DOHH2 (cell line): ENCODE measurements at regions not wholly inside any gene's neighbourhood (a gene's known extent, or its start where the extent isn't known, plus 50 kb on each side); places are given as distances from the start of the nearest gene placed in this dataset.

Experiments used
- H3F3A ChIP-seq: fragments of 200-600 bp; sonication (generic), shearing (Covaris generic); 2 replicates; pipeline ENCODE4 v1.6.0; 2016; ENCODE audit warnings: antibody characterized with exemption, mild to moderate bottlenecking; ENCODE audit not compliant: control insufficient read depth, insufficient read depth
- H3K27ac ChIP-seq: fragments of 200-600 bp; sonication (generic); 2 replicates; pipeline ENCODE4 v1.5.1; 2014; ENCODE audit warnings: low read depth, mild to moderate bottlenecking, low read length, moderate library complexity
- H3K27me3 ChIP-seq: fragments of 200-600 bp; sonication (generic); 2 replicates; pipeline ENCODE4 v1.6.1; 2014; ENCODE audit warnings: mild to moderate bottlenecking, low read length, mixed read lengths; ENCODE audit not compliant: control insufficient read depth
- H3K36me3 ChIP-seq: fragments of 200-600 bp; sonication (generic); 2 replicates; pipeline ENCODE4 v1.6.1; 2014; ENCODE audit warnings: mild to moderate bottlenecking, low read length, moderate library complexity, mixed read lengths; ENCODE audit not compliant: control insufficient read depth
- H3K4me1 ChIP-seq: fragments of 200-600 bp; sonication (generic); 2 replicates; pipeline ENCODE4 v1.6.1; 2014; ENCODE audit warnings: mild to moderate bottlenecking, low read length, mixed read lengths; ENCODE audit not compliant: control insufficient read depth
- H3K4me2 ChIP-seq: fragments of 200-600 bp; sonication (generic); 2 replicates; pipeline ENCODE4 v1.6.0; 2014; ENCODE audit warnings: mild to moderate bottlenecking, low read length, moderate library complexity
- H3K4me3 ChIP-seq: fragments of 200-600 bp; sonication (generic); 2 replicates; pipeline ENCODE4 v1.5.1; 2014; ENCODE audit warnings: mild to moderate bottlenecking, low read length, mixed read lengths
- H3K79me2 ChIP-seq: fragments of 200-600 bp; sonication (generic); 2 replicates; pipeline ENCODE4 v1.6.1; 2014; ENCODE audit warnings: mild to moderate bottlenecking, low read length, mixed read lengths; ENCODE audit not compliant: control insufficient read depth
- H3K9me2 ChIP-seq: fragments of 200-600 bp; sonication (generic); replicated peaks from 2 replicates; pipeline ENCODE4 v1.6.1; 2014; ENCODE audit warnings: mild to moderate bottlenecking, low read length, mixed read lengths; ENCODE audit not compliant: control insufficient read depth
- H3K9me3 ChIP-seq: fragments of 200-600 bp; sonication (generic); 2 replicates; pipeline ENCODE4 v1.6.1; 2014; ENCODE audit warnings: antibody characterized with exemption, low read length, mixed read lengths; ENCODE audit not compliant: control insufficient read depth, insufficient read depth
- H4K20me1 ChIP-seq: fragments of 200-600 bp; sonication (generic); 2 replicates; pipeline ENCODE4 v1.6.0; 2014; ENCODE audit warnings: low read depth, mild to moderate bottlenecking, antibody characterized with exemption, low read length, moderate library complexity; ENCODE audit not compliant: control insufficient read depth, insufficient read depth
- EZH2phosphoT487 ChIP-seq: fragments of 200-600 bp; sonication (generic); IDR thresholded peaks from 2 replicates; pipeline ENCODE4 v1.6.1; 2017; ENCODE audit warnings: borderline replicate concordance, mild to moderate bottlenecking, antibody characterized with exemption, low read length, moderate library complexity, mixed read lengths
- TF ChIP-seq, protein P1 (sequence below): fragments of 200-600 bp; sonication (generic); IDR thresholded peaks from one replicate; pipeline ENCODE4 v1.5.1; 2014; ENCODE audit warnings: antibody characterized with exemption, mild to moderate bottlenecking, low read depth, low read length; ENCODE audit not compliant: poor library complexity, severe bottlenecking

DNA sequence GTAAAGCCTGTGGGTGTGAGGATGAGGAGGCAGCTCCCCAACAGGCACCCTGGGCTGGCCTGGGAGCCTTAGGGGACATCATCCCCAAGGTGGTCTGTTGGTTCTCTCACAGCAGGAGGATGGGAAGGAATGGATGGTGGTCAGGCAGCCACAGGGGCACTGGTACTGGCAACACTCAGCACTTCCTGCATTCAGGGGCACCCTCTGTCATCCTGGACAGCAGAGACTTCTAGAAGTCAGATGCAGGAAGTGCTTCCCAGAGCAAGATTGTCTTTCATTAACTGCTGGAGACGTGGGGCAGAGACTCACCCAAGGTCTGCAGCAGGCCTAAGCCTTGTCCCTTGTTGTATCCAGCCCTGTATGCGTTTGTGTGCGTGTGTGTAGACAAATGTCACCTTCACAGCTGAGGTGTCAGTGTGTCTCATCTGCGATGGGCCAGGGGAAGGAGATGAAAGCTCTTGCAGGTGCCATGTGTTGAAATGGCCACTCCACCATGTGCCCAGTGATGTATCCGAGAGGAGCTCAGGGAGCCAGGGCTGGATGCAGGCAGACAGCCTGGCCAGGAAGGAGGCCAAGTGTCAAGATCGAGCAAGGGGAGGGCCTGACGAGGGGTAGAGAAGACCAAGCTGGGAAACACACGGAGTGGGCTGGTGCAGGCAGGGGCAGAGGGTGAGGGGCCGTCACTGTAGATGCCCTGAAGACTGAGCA, 85.1 kb downstream of the PITPNM2 start:
- Histone ChIP-seq H3K4me1 (peaks cover 8% of the 10 kb centered on the region), H3K36me3 (no peaks in the 10 kb centered on the region), H3K27me3 (peaks cover 3% of the 10 kb centered on the region; the same call in 1 of the 2 replicates), H3K9me2 (no peaks in the 10 kb centered on the region), H3K4me2 (no peak overlapping the region), H3K9me3 (no peaks in the 10 kb centered on the region), H3K79me2 (no peaks in the 10 kb centered on the region), H3F3A (no peaks in the 10 kb centered on the region), H3K27ac (no peak overlapping the region), H3K4me3 (no peak overlapping the region), H4K20me1 (no peaks in the 10 kb centered on the region)
- TF ChIP-seq EZH2phosphoT487 = no peak

- Histone ChIP-seq H3K9me3 (no peaks in the 10 kb centered on the region), H3K27me3 (no peaks in the 10 kb centered on the region), H3K4me1 (peaks cover 8% of the 10 kb centered on the region), H3K27ac (no peak overlapping the region), H3K4me3 (no peak overlapping the region), H4K20me1 (no peaks in the 10 kb centered on the region), H3F3A (no peaks in the 10 kb centered on the region), H3K79me2 (no peaks in the 10 kb centered on the region), H3K4me2 (no peak overlapping the region), H3K36me3 (no peaks in the 10 kb centered on the region), H3K9me2 (no peaks in the 10 kb centered on the region)
- no peak for TF ChIP-seq EZH2phosphoT487
- TF ChIP-seq, protein P1, sequence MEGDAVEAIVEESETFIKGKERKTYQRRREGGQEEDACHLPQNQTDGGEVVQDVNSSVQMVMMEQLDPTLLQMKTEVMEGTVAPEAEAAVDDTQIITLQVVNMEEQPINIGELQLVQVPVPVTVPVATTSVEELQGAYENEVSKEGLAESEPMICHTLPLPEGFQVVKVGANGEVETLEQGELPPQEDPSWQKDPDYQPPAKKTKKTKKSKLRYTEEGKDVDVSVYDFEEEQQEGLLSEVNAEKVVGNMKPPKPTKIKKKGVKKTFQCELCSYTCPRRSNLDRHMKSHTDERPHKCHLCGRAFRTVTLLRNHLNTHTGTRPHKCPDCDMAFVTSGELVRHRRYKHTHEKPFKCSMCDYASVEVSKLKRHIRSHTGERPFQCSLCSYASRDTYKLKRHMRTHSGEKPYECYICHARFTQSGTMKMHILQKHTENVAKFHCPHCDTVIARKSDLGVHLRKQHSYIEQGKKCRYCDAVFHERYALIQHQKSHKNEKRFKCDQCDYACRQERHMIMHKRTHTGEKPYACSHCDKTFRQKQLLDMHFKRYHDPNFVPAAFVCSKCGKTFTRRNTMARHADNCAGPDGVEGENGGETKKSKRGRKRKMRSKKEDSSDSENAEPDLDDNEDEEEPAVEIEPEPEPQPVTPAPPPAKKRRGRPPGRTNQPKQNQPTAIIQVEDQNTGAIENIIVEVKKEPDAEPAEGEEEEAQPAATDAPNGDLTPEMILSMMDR = no peak
Observed at GRCh38 chr12:123064885-123065619, 84.6 kb downstream of the ARL6IP4 start.

- H3F3A ChIP-seq = no peaks in the 10 kb centered on the region
- no peak overlapping the region for H3K4me3 ChIP-seq
- no peaks in the 10 kb centered on the region for H4K20me1 ChIP-seq
- no peak overlapping the region for H3K27ac ChIP-seq
- no peaks in the 10 kb centered on the region for H3K9me3 ChIP-seq
- H3K9me2 ChIP-seq = no peaks in the 10 kb centered on the region
- no peaks in the 10 kb centered on the region for H3K36me3 ChIP-seq
- H3K4me2 ChIP-seq = no peak overlapping the region
- H3K27me3 ChIP-seq = no peaks in the 10 kb centered on the region
- H3K79me2 ChIP-seq = no peaks in the 10 kb centered on the region
- TF ChIP-seq, protein P1 = no peak
- TF ChIP-seq EZH2phosphoT487 = no peak
- peaks cover 8% of the 10 kb centered on the region for H3K4me1 ChIP-seq
Observed at GRCh38 chr12:123064366-123064765, 83.9 kb downstream of the ARL6IP4 start.

- H3K4me2 ChIP-seq = no peak overlapping the region
- H3K27ac ChIP-seq = no peak overlapping the region
- H3K9me3 ChIP-seq = no peaks in the 10 kb centered on the region
- H3K4me1 ChIP-seq = peaks cover 8% of the 10 kb centered on the region
- no peaks in the 10 kb centered on the region for H3F3A ChIP-seq
- H3K27me3 ChIP-seq = no peaks in the 10 kb centered on the region
- no peaks in the 10 kb centered on the region for H3K9me2 ChIP-seq
- H4K20me1 ChIP-seq = no peaks in the 10 kb centered on the region
- TF ChIP-seq EZH2phosphoT487 = no peak
- TF ChIP-seq, protein P1 = peak; percentile 57
- no peak overlapping the region for H3K4me3 ChIP-seq
- H3K79me2 ChIP-seq = no peaks in the 10 kb centered on the region
- H3K36me3 ChIP-seq = no peaks in the 10 kb centered on the region
Observed at GRCh38 chr12:123063535-123063934, 83.1 kb downstream of the ARL6IP4 start.
